H1 (cell line): ENCODE measurements at regions not wholly inside any gene's neighbourhood (a gene's known extent, or its start where the extent isn't known, plus 50 kb on each side); places are given as distances from the start of the nearest gene placed in this dataset.

Source experiments
- ASH2L ChIP-seq: fragments of 200-600, 300-600 bp; sonication (generic); IDR thresholded peaks from one replicate; pipeline ENCODE4 v1.7.1; 2017; ENCODE audit warnings: low read length
- RXRA ChIP-seq: IDR thresholded peaks from 2 replicates; pipeline ENCODE4 v1.6.1; 2011; ENCODE audit warnings: low read depth, mild to moderate bottlenecking, low read length, moderate library complexity; ENCODE audit not compliant: insufficient read depth

DNA sequence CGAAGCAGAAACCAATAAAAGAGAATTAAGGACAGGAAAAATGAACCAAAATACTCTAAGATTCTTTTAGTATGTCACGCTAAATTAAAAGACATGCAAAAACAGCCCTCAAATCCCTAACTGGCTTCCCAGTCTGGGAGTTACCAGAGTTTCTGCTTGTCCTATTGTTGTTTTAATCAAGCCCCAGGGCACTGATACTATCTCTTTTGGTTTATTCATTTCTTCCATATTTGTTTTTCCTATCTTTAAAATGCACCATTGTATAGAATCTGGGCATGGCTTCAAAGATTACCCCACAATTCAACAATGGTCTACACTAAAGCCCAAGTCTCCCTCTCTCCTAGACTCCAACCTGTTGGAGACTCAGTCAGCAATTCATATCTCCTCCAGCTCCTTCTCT, 169.1 kb downstream of the MYLK4 start (continued):
- TF ChIP-seq RXRA = no peak
- no peak for TF ChIP-seq ASH2L
